ENCODE measurements at regions not wholly inside any gene's neighbourhood (a gene's known extent, or its start where the extent isn't known, plus 50 kb on each side); places are given as distances from the start of the nearest gene placed in this dataset.

- H3K4me1 ChIP-seq (ENCODE audit: control insufficient read depth in 2 of 2, insufficient read depth in 2 of 2, low read length in 2 of 2), result no peaks in the 10 kb centered on the region
- no peaks in the 10 kb centered on the region for H3K27me3 ChIP-seq (ENCODE audit: control insufficient read depth in 2 of 2, insufficient read depth in 2 of 2, low read length in 2 of 2)
- H3K27ac ChIP-seq (ENCODE audit: low read depth in 2 of 2, low read length in 2 of 2), result no peak overlapping the region
- H3K9ac ChIP-seq (ENCODE audit: low read depth in 1 of 2, low read length in 2 of 2), result no peak overlapping the region
- H3K36me3 ChIP-seq (ENCODE audit: control insufficient read depth in 2 of 2, insufficient read depth in 2 of 2, low read length in 2 of 2), result no peaks in the 10 kb centered on the region
- H3K4me3 ChIP-seq (ENCODE audit: low read length in 2 of 2), result no peak overlapping the region
- H3K9me3 ChIP-seq (ENCODE audit: control insufficient read depth in 2 of 2, low read length in 2 of 2), result no peaks in the 10 kb centered on the region
These were observed 280.4 kb downstream of the C1D start for GRCh38 chr2:67782443-67782842.

GRCh38 chr2:67783026-67783425, 279.8 kb downstream of the C1D start:
- no peaks in the 10 kb centered on the region for H3K27me3 ChIP-seq (ENCODE audit: control insufficient read depth in 2 of 2, insufficient read depth in 2 of 2, low read length in 2 of 2)
- H3K4me1 ChIP-seq (ENCODE audit: control insufficient read depth in 2 of 2, insufficient read depth in 2 of 2, low read length in 2 of 2), result no peaks in the 10 kb centered on the region
- no peak overlapping the region for H3K4me3 ChIP-seq (ENCODE audit: low read length in 2 of 2)
- no peaks in the 10 kb centered on the region for H3K36me3 ChIP-seq (ENCODE audit: control insufficient read depth in 2 of 2, insufficient read depth in 2 of 2, low read length in 2 of 2)
- H3K9me3 ChIP-seq (ENCODE audit: control insufficient read depth in 2 of 2, low read length in 2 of 2), result no peaks in the 10 kb centered on the region
- H3K9ac ChIP-seq (ENCODE audit: low read depth in 1 of 2, low read length in 2 of 2), result no peak overlapping the region
- H3K27ac ChIP-seq (ENCODE audit: low read depth in 2 of 2, low read length in 2 of 2), result no peak overlapping the region

GRCh38 chr2:67790622-67791021, 272.2 kb downstream of the C1D start:
- H3K4me1 ChIP-seq (ENCODE audit: control insufficient read depth in 2 of 2, insufficient read depth in 2 of 2, low read length in 2 of 2), result no peaks in the 10 kb centered on the region
- H3K4me3 ChIP-seq (ENCODE audit: low read length in 2 of 2), result no peak overlapping the region
- H3K36me3 ChIP-seq (ENCODE audit: control insufficient read depth in 2 of 2, insufficient read depth in 2 of 2, low read length in 2 of 2), result no peaks in the 10 kb centered on the region
- no peak overlapping the region for H3K9ac ChIP-seq (ENCODE audit: low read depth in 1 of 2, low read length in 2 of 2)
- H3K27ac ChIP-seq (ENCODE audit: low read depth in 2 of 2, low read length in 2 of 2), result no peak overlapping the region
- H3K27me3 ChIP-seq (ENCODE audit: control insufficient read depth in 2 of 2, insufficient read depth in 2 of 2, low read length in 2 of 2), result no peaks in the 10 kb centered on the region
- H3K9me3 ChIP-seq (ENCODE audit: control insufficient read depth in 2 of 2, low read length in 2 of 2), result no peaks in the 10 kb centered on the region

GRCh38 chr2:67792191-67792590, 270.6 kb downstream of the C1D start:
- Histone ChIP-seq H3K36me3 (ENCODE audit: control insufficient read depth in 2 of 2, insufficient read depth in 2 of 2, low read length in 2 of 2) (no peaks in the 10 kb centered on the region), H3K4me3 (ENCODE audit: low read length in 2 of 2) (no peak overlapping the region), H3K9ac (ENCODE audit: low read depth in 1 of 2, low read length in 2 of 2) (no peak overlapping the region), H3K27ac (ENCODE audit: low read depth in 2 of 2, low read length in 2 of 2) (no peak overlapping the region), H3K27me3 (ENCODE audit: control insufficient read depth in 2 of 2, insufficient read depth in 2 of 2, low read length in 2 of 2) (no peaks in the 10 kb centered on the region), H3K9me3 (ENCODE audit: control insufficient read depth in 2 of 2, low read length in 2 of 2) (no peaks in the 10 kb centered on the region), H3K4me1 (ENCODE audit: control insufficient read depth in 2 of 2, insufficient read depth in 2 of 2, low read length in 2 of 2) (no peaks in the 10 kb centered on the region)

GRCh38 chr2:67792681-67793091, 270.1 kb downstream of the C1D start:
- Histone ChIP-seq H3K9me3 (ENCODE audit: control insufficient read depth in 2 of 2, low read length in 2 of 2) (no peaks in the 10 kb centered on the region), H3K27me3 (ENCODE audit: control insufficient read depth in 2 of 2, insufficient read depth in 2 of 2, low read length in 2 of 2) (no peaks in the 10 kb centered on the region), H3K9ac (ENCODE audit: low read depth in 1 of 2, low read length in 2 of 2) (no peak overlapping the region), H3K4me1 (ENCODE audit: control insufficient read depth in 2 of 2, insufficient read depth in 2 of 2, low read length in 2 of 2) (no peaks in the 10 kb centered on the region), H3K36me3 (ENCODE audit: control insufficient read depth in 2 of 2, insufficient read depth in 2 of 2, low read length in 2 of 2) (no peaks in the 10 kb centered on the region), H3K4me3 (ENCODE audit: low read length in 2 of 2) (no peak overlapping the region), H3K27ac (ENCODE audit: low read depth in 2 of 2, low read length in 2 of 2) (no peak overlapping the region)

- no peaks in the 10 kb centered on the region for H3K27me3 ChIP-seq (ENCODE audit: control insufficient read depth in 2 of 2, insufficient read depth in 2 of 2, low read length in 2 of 2)
- H3K9me3 ChIP-seq (ENCODE audit: control insufficient read depth in 2 of 2, low read length in 2 of 2), result no peaks in the 10 kb centered on the region
- no peaks in the 10 kb centered on the region for H3K4me1 ChIP-seq (ENCODE audit: control insufficient read depth in 2 of 2, insufficient read depth in 2 of 2, low read length in 2 of 2)
- no peak overlapping the region for H3K27ac ChIP-seq (ENCODE audit: low read depth in 2 of 2, low read length in 2 of 2)
- no peak overlapping the region for H3K9ac ChIP-seq (ENCODE audit: low read depth in 1 of 2, low read length in 2 of 2)
- H3K4me3 ChIP-seq (ENCODE audit: low read length in 2 of 2), result no peak overlapping the region
- H3K36me3 ChIP-seq (ENCODE audit: control insufficient read depth in 2 of 2, insufficient read depth in 2 of 2, low read length in 2 of 2), result no peaks in the 10 kb centered on the region
These were observed 264.8 kb downstream of the C1D start for GRCh38 chr2:67797801-67798540.

GRCh38 chr2:67798541-67799160, 264.2 kb downstream of the C1D start:
- H3K36me3 ChIP-seq (ENCODE audit: control insufficient read depth in 2 of 2, insufficient read depth in 2 of 2, low read length in 2 of 2), result no peaks in the 10 kb centered on the region
- H3K9me3 ChIP-seq (ENCODE audit: control insufficient read depth in 2 of 2, low read length in 2 of 2), result no peaks in the 10 kb centered on the region
- H3K27ac ChIP-seq (ENCODE audit: low read depth in 2 of 2, low read length in 2 of 2), result no peak overlapping the region

GRCh38 chr2:67799886-67800285, 262.9 kb downstream of the C1D start:
- no peak overlapping the region for H3K27ac ChIP-seq (ENCODE audit: low read depth in 2 of 2, low read length in 2 of 2)
- H3K9me3 ChIP-seq (ENCODE audit: control insufficient read depth in 2 of 2, low read length in 2 of 2), result no peaks in the 10 kb centered on the region
- H3K27me3 ChIP-seq (ENCODE audit: control insufficient read depth in 2 of 2, insufficient read depth in 2 of 2, low read length in 2 of 2), result no peaks in the 10 kb centered on the region
- no peak overlapping the region for H3K4me3 ChIP-seq (ENCODE audit: low read length in 2 of 2)
- no peaks in the 10 kb centered on the region for H3K36me3 ChIP-seq (ENCODE audit: control insufficient read depth in 2 of 2, insufficient read depth in 2 of 2, low read length in 2 of 2)
- H3K4me1 ChIP-seq (ENCODE audit: control insufficient read depth in 2 of 2, insufficient read depth in 2 of 2, low read length in 2 of 2), result no peaks in the 10 kb centered on the region
- H3K9ac ChIP-seq (ENCODE audit: low read depth in 1 of 2, low read length in 2 of 2), result no peak overlapping the region

More at GRCh38 chr2:67798541-67799160, 264.2 kb downstream of the C1D start:
- no peaks in the 10 kb centered on the region for H3K27me3 ChIP-seq (ENCODE audit: control insufficient read depth in 2 of 2, insufficient read depth in 2 of 2, low read length in 2 of 2)
- no peak overlapping the region for H3K9ac ChIP-seq (ENCODE audit: low read depth in 1 of 2, low read length in 2 of 2)
- H3K4me1 ChIP-seq (ENCODE audit: control insufficient read depth in 2 of 2, insufficient read depth in 2 of 2, low read length in 2 of 2), result no peaks in the 10 kb centered on the region
- H3K4me3 ChIP-seq (ENCODE audit: low read length in 2 of 2), result no peak overlapping the region

GRCh38 chr2:67802291-67802690, 260.5 kb downstream of the C1D start:
- Histone ChIP-seq H3K4me1 (ENCODE audit: control insufficient read depth in 2 of 2, insufficient read depth in 2 of 2, low read length in 2 of 2) (no peaks in the 10 kb centered on the region), H3K27me3 (ENCODE audit: control insufficient read depth in 2 of 2, insufficient read depth in 2 of 2, low read length in 2 of 2) (no peaks in the 10 kb centered on the region), H3K9me3 (ENCODE audit: control insufficient read depth in 2 of 2, low read length in 2 of 2) (no peaks in the 10 kb centered on the region), H3K36me3 (ENCODE audit: control insufficient read depth in 2 of 2, insufficient read depth in 2 of 2, low read length in 2 of 2) (no peaks in the 10 kb centered on the region), H3K27ac (ENCODE audit: low read depth in 2 of 2, low read length in 2 of 2) (no peak overlapping the region), H3K4me3 (ENCODE audit: low read length in 2 of 2) (no peak overlapping the region), H3K9ac (ENCODE audit: low read depth in 1 of 2, low read length in 2 of 2) (no peak overlapping the region)

- Histone ChIP-seq H3K27ac (ENCODE audit: low read depth in 2 of 2, low read length in 2 of 2) (no peak overlapping the region), H3K4me3 (ENCODE audit: low read length in 2 of 2) (no peak overlapping the region), H3K9ac (ENCODE audit: low read depth in 1 of 2, low read length in 2 of 2) (no peak overlapping the region), H3K4me1 (ENCODE audit: control insufficient read depth in 2 of 2, insufficient read depth in 2 of 2, low read length in 2 of 2) (no peaks in the 10 kb centered on the region), H3K27me3 (ENCODE audit: control insufficient read depth in 2 of 2, insufficient read depth in 2 of 2, low read length in 2 of 2) (no peaks in the 10 kb centered on the region), H3K36me3 (ENCODE audit: control insufficient read depth in 2 of 2, insufficient read depth in 2 of 2, low read length in 2 of 2) (no peaks in the 10 kb centered on the region), H3K9me3 (ENCODE audit: control insufficient read depth in 2 of 2, low read length in 2 of 2) (no peaks in the 10 kb centered on the region)
These were observed 260.0 kb downstream of the C1D start for GRCh38 chr2:67802824-67803223.

Measured in mucosa of rectum (tissue), 2 donors.